Thyroid gland (tissue), 4 donors: ENCODE measurements at regions not wholly inside any gene's neighbourhood (a gene's known extent, or its start where the extent isn't known, plus 50 kb on each side); places are given as distances from the start of the nearest gene placed in this dataset.

Experiments used
- POLR2A ChIP-seq, 2 donors: fragments of 450-650 bp; IDR thresholded peaks; one replicate each; pipeline ENCODE4 v1.6.1; 2017; ENCODE audit warnings: antibody characterized with exemption in 2 of 2, mild to moderate bottlenecking in 2 of 2, moderate library complexity in 1 of 2
- TF ChIP-seq, protein P1 (sequence below), 6 experiments: fragments of 200-600 bp in 3 of 6; fragments of 450-650 bp in 3 of 6; sonication (generic) in 3 of 6; IDR thresholded peaks; one replicate each; pipeline ENCODE4 v1.5.1; 2016 to 2019; ENCODE audit warnings: antibody characterized with exemption in 6 of 6, mild to moderate bottlenecking in 2 of 6, inconsistent platforms in 1 of 6, moderate library complexity in 1 of 6

- TF ChIP-seq, protein P1, sequence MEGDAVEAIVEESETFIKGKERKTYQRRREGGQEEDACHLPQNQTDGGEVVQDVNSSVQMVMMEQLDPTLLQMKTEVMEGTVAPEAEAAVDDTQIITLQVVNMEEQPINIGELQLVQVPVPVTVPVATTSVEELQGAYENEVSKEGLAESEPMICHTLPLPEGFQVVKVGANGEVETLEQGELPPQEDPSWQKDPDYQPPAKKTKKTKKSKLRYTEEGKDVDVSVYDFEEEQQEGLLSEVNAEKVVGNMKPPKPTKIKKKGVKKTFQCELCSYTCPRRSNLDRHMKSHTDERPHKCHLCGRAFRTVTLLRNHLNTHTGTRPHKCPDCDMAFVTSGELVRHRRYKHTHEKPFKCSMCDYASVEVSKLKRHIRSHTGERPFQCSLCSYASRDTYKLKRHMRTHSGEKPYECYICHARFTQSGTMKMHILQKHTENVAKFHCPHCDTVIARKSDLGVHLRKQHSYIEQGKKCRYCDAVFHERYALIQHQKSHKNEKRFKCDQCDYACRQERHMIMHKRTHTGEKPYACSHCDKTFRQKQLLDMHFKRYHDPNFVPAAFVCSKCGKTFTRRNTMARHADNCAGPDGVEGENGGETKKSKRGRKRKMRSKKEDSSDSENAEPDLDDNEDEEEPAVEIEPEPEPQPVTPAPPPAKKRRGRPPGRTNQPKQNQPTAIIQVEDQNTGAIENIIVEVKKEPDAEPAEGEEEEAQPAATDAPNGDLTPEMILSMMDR (IDR thresholded peaks at IDR 0.05): no peak
- TF ChIP-seq POLR2A (IDR thresholded peaks at IDR 0.05): no peak
Observed at GRCh38 chr15:38053776-38054175, 119.3 kb downstream of the TMCO5A start.
